HG02588 (cell line): ENCODE measurements at regions not wholly inside any gene's neighbourhood (a gene's known extent, or its start where the extent isn't known, plus 50 kb on each side); places are given as distances from the start of the nearest gene placed in this dataset.
"Not testable (repeated sequence)": the region's sequence is repeated elsewhere in the genome, so short reads cannot be mapped to it uniquely, and the experiment has no call there.

Source experiments
- ATAC-seq: cut with Tn5 transposase; IDR thresholded peaks from one replicate; pipeline ENCODE4 v1.9.1; 2021; ENCODE audit warnings: mild to moderate bottlenecking, moderate library complexity; ENCODE audit not compliant: unreplicated experiment

DNA sequence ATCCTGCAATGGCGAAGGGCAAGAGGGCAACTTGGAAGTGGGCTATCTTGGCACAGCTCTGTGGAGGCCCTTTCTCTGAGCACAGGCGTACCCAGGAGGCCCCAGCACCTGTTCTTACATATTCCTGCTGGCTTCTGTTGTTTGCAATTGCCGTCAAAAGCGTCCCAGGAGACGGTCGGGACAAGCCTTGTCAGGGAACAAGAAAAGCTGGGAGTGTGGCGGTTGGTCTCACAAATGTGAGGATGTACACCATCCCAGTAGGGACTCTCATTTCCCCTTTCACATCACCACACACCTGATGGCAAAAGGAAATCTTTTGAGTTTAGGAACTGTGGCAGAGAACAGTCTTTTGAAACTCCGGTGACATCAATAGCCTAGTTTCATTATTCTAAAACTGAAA lies 94.7 kb upstream of the EFEMP1 start:
- ATAC-seq = no peak

DNA sequence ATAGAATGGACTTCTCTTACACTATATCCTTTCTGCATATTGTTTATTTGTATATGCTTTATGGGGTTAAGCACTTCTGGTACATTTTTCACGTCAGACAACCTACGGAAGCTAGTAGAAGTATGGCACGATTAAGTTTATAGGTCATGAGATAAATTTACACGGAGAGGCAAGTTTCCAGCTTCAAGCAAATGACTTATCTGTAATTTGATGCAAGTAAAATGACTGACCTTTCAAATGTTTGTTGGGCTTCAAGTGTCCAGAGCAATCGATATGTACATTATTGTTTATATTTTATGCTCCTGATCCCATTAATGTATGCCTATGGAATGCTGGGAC lies 97.5 kb upstream of the EFEMP1 start:
- ATAC-seq = no peak

DNA sequence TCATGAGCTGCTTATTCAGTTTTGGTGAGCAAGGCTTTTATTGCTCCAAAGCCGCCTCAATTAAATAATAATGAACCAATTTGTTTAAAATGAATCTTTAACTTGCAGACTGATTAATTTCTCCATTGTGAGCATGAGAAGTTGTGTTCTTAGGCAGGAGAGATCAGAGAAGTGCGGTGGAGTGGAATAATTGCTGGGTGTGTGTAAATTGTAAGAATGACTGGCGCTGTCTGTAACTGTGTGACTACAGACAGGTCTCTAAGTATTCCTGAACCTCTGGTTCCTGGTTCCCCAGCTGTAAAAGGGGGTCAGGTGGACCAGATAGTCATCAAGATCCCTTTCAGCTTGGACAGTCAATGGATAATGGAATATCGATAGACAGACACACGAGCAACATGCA lies 98.0 kb upstream of the EFEMP1 start:
- no peak for ATAC-seq

DNA sequence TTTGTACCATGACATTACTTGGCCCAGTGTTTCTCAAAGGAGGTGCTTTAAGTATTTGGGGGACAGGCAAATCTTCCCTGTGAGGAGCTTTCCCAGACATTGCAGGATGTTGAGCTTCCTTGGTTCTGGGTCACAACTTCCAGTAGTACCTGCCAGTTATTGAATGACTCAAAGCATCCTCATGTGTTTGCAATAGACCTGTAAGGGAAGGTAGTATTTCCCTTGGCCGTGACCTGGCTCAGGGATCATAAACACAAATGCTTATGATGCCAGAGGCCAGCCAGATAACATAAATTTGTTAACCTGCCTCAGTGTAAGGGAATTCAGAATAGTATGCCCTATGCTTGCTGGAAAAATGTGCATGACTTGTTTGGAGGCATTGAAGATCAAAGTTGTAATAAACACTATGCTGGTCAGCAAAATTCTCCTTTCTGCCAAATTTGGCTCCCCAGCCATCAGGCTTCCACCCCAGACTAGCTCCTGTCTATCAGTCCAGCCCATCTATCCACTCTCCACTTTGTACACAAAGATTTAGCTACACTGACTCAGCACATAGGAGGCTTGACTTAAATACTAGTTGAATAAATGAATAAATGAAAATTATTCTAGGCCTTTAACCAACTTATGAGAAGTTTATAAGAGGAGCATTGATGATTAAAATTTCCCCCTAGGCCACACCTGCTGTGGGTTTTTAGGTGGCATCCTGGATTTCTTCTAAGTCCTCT lies 102.0 kb upstream of the EFEMP1 start:
- no peak for ATAC-seq

DNA sequence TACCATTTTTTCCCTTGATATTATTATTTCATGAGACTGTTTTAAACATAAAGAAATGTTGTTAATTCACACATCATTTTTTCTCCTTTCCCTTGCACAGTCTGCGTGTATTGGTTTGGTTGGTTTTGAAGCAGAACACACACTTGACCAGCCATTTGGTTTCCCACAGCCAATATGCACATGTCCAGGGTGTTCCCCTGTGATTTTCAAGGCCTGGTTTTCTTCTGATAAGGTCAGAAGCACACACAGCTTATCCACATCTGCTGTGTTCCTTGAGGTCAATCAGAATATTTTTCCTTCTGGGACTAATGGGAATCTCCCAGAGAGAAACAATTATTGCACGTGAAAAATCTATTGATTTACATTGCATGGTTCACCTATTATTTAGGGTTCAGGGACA lies 103.2 kb upstream of the EFEMP1 start:
- no peak for ATAC-seq

- no peak for ATAC-seq
These were observed 106.5 kb upstream of the EFEMP1 start for GRCh38 chr2:56030062-56030461.

GRCh38 chr2:56030901-56031300 lies 107.3 kb upstream of the EFEMP1 start:
- no peak for ATAC-seq

DNA sequence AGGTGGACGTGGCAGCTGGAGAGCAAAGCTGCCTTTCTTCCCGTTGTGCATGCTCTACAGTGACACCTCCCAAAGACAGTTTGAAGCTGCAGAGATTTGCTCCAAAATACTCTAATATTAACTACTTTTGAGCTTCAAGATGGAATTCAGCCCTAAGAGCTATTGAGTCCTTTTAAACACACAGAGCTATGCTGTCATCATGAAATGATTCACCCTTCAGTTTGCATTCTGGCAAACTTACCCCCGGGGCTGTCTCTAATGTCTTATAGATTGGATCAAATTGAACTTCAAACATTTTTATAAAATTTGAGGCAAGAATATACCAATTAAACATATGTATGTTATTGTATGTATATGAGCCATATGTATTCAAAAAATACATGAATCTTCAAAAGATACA lies 110.7 kb upstream of the EFEMP1 start:
- ATAC-seq = no peak

DNA sequence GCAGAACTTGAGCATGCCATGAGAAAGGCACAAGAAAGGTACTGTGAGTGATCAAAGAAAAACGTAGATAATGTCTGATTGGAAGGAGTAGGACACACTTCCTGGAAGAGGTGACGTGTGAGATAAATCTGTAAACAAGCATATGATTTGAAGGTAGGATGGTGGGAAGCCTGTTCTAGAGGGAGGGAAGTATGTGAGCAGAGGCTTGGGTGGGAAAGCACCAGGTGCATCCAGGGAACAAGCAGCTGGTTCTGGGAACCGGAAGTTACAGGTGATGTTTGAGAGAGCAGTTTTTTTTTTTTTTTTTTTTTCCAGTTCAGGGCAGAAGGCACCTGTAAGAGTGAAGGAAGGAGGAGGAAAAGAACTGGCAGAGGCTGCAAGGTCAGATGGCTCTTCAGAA lies 116.6 kb upstream of the EFEMP1 start:
- no peak for ATAC-seq

- ATAC-seq = no peak
These were observed 117.3 kb upstream of the EFEMP1 start for GRCh38 chr2:56040834-56041233.

GRCh38 chr2:56047136-56047535 lies 123.6 kb upstream of the EFEMP1 start:
- no peak for ATAC-seq

DNA sequence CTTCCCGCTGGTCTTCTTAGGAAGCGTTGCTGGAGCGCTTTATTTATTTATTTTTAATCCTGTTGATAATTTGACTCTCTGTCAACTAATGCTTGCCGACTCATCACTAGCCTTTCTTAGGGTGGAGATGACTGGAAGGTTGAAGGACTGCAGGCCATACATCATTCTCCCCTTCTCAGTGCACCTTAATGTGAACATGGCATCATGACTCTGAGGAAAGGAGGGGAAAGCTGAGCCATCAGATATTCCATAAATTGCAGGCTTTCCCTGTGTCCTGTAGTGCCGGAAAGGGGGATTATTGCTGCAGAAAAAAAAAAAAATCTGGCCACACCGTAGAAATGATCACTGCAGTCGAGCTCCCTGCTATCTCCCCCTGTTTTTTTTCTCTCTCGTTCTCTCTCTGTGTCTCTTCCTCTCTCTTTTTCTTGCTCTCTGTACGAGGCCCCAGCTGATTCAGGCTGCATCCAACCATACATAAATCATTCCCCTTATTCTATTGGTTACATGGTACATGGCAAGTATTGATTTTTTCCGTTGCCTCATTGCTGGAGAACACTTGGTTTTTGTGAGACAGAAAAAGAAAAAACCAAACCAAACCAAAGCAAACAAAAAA lies 125.8 kb upstream of the EFEMP1 start:
- no peak for ATAC-seq

DNA sequence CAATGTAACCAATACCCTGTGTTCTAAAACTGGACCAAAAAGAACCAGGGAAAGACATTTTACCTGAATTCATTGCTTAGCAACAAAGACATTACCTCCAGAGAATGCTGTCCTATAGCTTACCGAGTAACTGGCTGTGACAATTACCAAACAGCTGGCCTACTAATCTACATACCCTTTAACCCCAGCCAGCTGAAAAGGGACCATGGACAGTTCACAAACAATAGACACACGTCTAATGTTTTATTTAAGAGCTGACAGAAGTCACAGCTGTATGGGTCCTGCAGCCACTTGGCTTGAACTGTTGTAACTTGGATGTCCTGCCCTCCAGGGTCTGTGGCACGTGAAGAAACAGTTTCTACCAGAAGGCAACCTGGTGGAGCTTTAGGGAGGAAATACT lies 130.1 kb upstream of the EFEMP1 start:
- ATAC-seq = no peak

DNA sequence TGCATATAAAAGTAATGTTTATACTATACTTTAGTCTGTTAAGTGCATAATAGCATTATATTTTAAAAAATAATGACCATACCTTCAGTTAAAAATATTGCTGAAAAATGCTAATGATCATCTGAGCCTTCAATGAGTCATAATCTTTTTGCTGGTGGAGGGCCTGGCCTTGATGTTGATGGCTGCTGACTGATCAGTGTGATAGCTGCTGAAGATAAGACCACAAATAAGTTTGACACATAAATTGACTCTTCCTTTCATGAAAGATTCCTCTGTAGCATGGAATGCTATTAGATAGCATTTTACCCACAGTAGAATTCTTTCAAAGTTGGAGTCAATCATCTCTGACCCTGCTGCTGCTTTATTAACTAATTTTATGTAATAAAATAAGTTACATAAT lies 128.4 kb upstream of the CCDC85A start:
- ATAC-seq = no peak

DNA sequence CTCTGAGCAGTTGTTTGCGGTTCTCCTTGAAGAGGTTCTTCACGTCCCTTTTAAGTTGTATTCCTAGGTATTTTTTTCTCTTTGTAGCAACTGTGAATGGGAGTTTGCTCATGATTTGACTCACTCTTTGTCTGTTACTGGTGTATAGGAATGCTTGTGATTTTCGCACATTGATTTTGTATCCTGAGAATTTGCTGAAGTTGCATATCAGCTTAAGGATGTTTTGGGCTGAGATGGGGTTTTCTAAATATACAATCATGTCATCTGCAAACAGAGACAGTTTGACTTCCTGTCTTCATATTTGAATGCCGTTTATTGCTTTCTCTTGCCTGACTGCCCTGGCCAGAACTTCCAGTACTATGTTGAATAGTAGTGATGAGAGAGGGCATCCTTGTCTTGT lies 122.5 kb upstream of the CCDC85A start:
- ATAC-seq = not testable (repeated sequence)

DNA sequence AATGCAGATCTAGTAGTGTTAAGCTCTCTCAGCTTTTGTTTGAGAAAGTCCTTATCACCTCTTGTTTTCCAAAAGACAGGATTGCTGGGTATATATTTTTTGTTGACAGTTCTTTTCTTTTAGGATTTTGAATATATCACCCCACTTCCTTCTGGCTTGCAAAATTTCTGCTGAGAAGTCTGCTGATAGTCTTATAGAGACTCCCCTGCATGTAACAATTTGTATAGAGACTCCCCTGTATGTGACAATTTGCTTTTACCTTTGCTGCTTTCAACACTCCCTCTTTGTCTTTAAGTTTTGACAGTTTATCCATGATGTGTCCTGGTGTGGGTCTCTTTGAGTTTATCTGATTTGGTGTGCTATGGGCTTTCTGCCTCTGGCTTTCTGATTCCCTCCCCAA lies 115.0 kb upstream of the CCDC85A start:
- ATAC-seq = no peak

DNA sequence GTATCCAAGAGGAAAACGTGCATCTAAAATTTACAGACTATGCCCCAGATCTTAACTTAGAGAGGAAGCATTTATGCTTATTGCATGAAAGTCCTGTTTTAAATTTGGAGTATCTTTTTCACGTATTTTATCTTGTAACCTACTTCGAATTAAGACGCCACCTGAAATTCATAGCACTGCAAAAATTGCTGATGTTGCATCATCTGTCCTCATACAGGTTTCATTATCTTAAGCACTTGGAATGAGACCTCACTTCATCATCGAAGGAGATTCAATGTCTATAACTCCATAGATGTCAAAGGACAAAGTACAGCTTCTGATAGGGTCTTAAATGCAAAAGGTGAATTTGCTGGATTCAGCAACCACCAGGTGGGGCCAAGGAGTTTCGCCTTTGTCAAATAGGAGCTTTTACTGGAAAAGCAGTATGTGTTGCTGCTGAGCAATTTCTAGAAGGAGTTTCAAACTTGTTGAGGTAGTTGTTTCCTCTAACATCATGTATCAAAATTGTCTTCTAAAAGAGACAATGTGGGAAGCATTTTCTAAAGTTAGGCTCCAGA lies 106.4 kb upstream of the CCDC85A start:
- no peak for ATAC-seq

- ATAC-seq = no peak
These were observed 101.1 kb upstream of the CCDC85A start for GRCh38 chr2:56082665-56083064.

GRCh38 chr2:56084111-56084901 lies 99.5 kb upstream of the CCDC85A start:
- ATAC-seq = no peak

DNA sequence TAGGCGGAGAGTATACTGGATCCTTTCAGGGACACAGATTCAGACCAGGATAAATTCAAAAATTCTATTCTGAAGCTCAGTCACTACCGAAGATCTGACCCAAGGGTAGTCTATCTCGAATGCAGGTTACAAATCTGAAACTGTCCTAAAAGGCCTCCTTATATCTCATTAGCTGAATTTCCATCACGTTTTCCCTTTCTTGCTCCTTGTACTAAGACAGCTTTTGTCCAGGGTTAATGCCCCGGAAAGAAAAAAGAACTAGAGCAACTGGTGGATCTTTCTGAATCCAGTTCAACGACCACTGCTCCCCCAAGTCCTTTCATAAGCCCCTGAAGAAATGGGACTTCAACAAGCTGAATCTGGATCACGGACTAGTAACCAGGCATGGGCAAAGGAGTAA lies 97.5 kb upstream of the CCDC85A start:
- no peak for ATAC-seq

DNA sequence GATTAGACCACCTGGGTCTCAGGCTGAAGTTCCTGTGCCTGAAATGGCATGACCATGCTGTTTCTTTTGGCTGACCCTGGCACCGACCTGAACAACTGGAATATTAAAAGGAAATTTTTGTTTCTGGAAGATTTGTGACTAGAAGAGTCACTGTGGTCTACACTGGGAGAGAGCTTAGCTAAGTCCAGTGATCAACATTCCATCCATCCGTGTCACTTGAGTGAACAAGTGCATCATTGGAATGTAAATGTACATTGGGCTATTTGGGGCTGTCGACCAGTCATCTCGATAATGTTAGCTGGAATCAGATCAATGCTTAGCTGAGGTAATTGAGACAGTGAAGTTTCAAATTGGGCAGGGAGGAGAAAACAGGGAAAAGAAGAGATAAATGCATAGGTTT lies 95.4 kb upstream of the CCDC85A start:
- no peak for ATAC-seq

- no peak for ATAC-seq
These were observed 93.9 kb upstream of the CCDC85A start for GRCh38 chr2:56089931-56090330.
